MM.1S (cell line): ENCODE measurements at regions not wholly inside any gene's neighbourhood (a gene's known extent, or its start where the extent isn't known, plus 50 kb on each side); places are given as distances from the start of the nearest gene placed in this dataset.

ENCODE experiments used
- CTCF ChIP-seq: fragments of 300-600 bp; sonication (generic); IDR thresholded peaks from 2 replicates; pipeline ENCODE4 v1.5.1; 2016; ENCODE audit warnings: antibody characterized with exemption, low read length, mixed read lengths
- EZH2 ChIP-seq: fragments of 300-600 bp; sonication (generic); optimal IDR thresholded peaks from 2 replicates; pipeline ENCODE3; 2017; ENCODE audit warnings: low read depth, mild to moderate bottlenecking, antibody characterized with exemption, low read length, mixed read lengths

GRCh38 chr7:136069840-136070529 lies 92.8 kb upstream of the MTPN start:
- no peak for TF ChIP-seq CTCF
- no peak for TF ChIP-seq EZH2
